SU-DHL-6 (cell line): ENCODE measurements at regions not wholly inside any gene's neighbourhood (a gene's known extent, or its start where the extent isn't known, plus 50 kb on each side); places are given as distances from the start of the nearest gene placed in this dataset.
"Not testable (repeated sequence)": the region's sequence is repeated elsewhere in the genome, so short reads cannot be mapped to it uniquely, and the experiment has no call there.

Experiments
- H2AFZ ChIP-seq: fragments of 200-600 bp; sonication (generic); 2 replicates; pipeline ENCODE4 v1.6.1; 2014; ENCODE audit warnings: low read depth, mild to moderate bottlenecking, moderate library complexity, mixed read lengths, antibody characterized with exemption, low read length; ENCODE audit not compliant: severe bottlenecking
- H3F3A ChIP-seq: fragments of 200-600 bp; shearing (Covaris generic); 2 replicates; pipeline ENCODE4 v1.6.0; 2016; ENCODE audit warnings: antibody characterized with exemption, mild to moderate bottlenecking; ENCODE audit not compliant: insufficient read depth
- H3K27ac ChIP-seq: fragments of 200-600 bp; sonication (generic); 2 replicates; pipeline ENCODE4 v1.5.1; 2016; ENCODE audit warnings: low read depth, mild to moderate bottlenecking, low read length, moderate library complexity, mixed read lengths
- H3K27me3 ChIP-seq: fragments of 200-600 bp; sonication (generic), shearing (Covaris generic); 2 replicates; pipeline ENCODE4 v1.6.0; 2014; ENCODE audit warnings: mild to moderate bottlenecking, low read length
- H3K36me3 ChIP-seq: fragments of 200-600 bp; sonication (generic); 2 replicates; pipeline ENCODE4 v1.6.1; 2014; ENCODE audit warnings: mild to moderate bottlenecking, low read length, mixed read lengths
- H3K4me2 ChIP-seq: fragments of 300-600, 200-600 bp; shearing (Covaris generic), sonication (generic); 2 replicates; pipeline ENCODE4 v1.6.0; 2014; ENCODE audit warnings: low read length, low read depth, mild to moderate bottlenecking; ENCODE audit not compliant: poor library complexity, severe bottlenecking
- H3K4me3 ChIP-seq: fragments of 200-600 bp; sonication (generic); 2 replicates; pipeline ENCODE4 v1.5.1; 2014; ENCODE audit warnings: antibody characterized with exemption, low read length, mild to moderate bottlenecking, mixed read lengths; ENCODE audit not compliant: insufficient read depth, poor library complexity, severe bottlenecking
- H3K79me2 ChIP-seq: fragments of 200-600 bp; sonication (generic); 2 replicates; pipeline ENCODE4 v1.6.1; 2014; ENCODE audit warnings: mild to moderate bottlenecking, low read length, moderate library complexity; ENCODE audit not compliant: insufficient read depth
- H3K9ac ChIP-seq: fragments of 200-600 bp; sonication (generic); 2 replicates; pipeline ENCODE4 v1.7.0; 2014; ENCODE audit warnings: mild to moderate bottlenecking, low read length
- H3K9me2 ChIP-seq: fragments of 200-600 bp; sonication (generic); replicated peaks from 2 replicates; pipeline ENCODE4 v1.6.1; 2014; ENCODE audit warnings: low read length; ENCODE audit not compliant: insufficient read depth
- H3K9me3 ChIP-seq: fragments of 200-600 bp; sonication (generic); 2 replicates; pipeline ENCODE4 v1.6.1; 2014; ENCODE audit warnings: low read length, mixed read lengths; ENCODE audit not compliant: insufficient read depth
- H4K20me1 ChIP-seq: fragments of 200-600 bp; sonication (generic); 2 replicates; pipeline ENCODE4 v1.6.1; 2014; ENCODE audit warnings: low read depth, mild to moderate bottlenecking, antibody characterized with exemption, low read length, moderate library complexity, mixed read lengths
- EZH2phosphoT487 ChIP-seq: fragments of 200-600 bp; sonication (generic), shearing (Covaris generic); conservative IDR thresholded peaks from 2 replicates; pipeline ENCODE4 v1.6.1; 2018; ENCODE audit warnings: mild to moderate bottlenecking, antibody characterized with exemption, low read length, moderate library complexity, mixed read lengths
- TF ChIP-seq, protein P1 (sequence below): fragments of 200-600 bp; sonication (generic); IDR thresholded peaks from one replicate; pipeline ENCODE4 v1.5.1; 2017; ENCODE audit warnings: antibody characterized with exemption, mild to moderate bottlenecking, low read length, moderate library complexity; ENCODE audit not compliant: insufficient read depth, poor library complexity, severe bottlenecking

DNA sequence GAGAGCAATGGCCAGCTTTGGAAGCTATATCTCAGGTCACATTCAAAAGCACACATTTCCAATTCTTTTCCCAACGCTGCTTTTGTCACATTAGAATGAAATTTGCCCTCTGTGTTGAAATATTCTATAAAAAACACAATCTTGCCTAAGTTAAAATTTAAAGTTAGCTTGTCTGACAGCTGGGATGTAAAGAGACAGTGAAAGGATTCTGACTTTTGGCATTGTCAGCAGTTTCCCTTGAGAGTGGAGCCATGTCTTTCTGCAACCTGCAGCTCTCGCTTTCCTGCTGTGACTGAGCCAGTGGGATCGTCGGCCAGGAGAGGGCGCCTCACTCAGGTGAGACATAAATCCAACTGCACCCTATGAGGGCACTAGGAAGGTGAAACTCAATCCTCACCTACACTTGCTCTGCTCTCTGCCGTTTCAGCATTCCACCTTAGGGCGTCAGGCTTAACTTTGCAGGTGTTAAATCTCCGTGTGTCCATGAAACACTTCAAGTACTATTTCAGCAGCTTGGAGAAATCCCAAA, 537.9 kb downstream of the TUBA3C start:
- H3K4me2 ChIP-seq, H2AFZ ChIP-seq, H4K20me1 ChIP-seq, H3K27ac ChIP-seq, H3K9me2 ChIP-seq, H3K79me2 ChIP-seq, H3K9me3 ChIP-seq, H3K9ac ChIP-seq, H3K27me3 ChIP-seq, H3K4me3 ChIP-seq, H3K36me3 ChIP-seq, H3F3A ChIP-seq: not testable (repeated sequence)
- TF ChIP-seq, protein P1, sequence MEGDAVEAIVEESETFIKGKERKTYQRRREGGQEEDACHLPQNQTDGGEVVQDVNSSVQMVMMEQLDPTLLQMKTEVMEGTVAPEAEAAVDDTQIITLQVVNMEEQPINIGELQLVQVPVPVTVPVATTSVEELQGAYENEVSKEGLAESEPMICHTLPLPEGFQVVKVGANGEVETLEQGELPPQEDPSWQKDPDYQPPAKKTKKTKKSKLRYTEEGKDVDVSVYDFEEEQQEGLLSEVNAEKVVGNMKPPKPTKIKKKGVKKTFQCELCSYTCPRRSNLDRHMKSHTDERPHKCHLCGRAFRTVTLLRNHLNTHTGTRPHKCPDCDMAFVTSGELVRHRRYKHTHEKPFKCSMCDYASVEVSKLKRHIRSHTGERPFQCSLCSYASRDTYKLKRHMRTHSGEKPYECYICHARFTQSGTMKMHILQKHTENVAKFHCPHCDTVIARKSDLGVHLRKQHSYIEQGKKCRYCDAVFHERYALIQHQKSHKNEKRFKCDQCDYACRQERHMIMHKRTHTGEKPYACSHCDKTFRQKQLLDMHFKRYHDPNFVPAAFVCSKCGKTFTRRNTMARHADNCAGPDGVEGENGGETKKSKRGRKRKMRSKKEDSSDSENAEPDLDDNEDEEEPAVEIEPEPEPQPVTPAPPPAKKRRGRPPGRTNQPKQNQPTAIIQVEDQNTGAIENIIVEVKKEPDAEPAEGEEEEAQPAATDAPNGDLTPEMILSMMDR, result peak; percentile 11

DNA sequence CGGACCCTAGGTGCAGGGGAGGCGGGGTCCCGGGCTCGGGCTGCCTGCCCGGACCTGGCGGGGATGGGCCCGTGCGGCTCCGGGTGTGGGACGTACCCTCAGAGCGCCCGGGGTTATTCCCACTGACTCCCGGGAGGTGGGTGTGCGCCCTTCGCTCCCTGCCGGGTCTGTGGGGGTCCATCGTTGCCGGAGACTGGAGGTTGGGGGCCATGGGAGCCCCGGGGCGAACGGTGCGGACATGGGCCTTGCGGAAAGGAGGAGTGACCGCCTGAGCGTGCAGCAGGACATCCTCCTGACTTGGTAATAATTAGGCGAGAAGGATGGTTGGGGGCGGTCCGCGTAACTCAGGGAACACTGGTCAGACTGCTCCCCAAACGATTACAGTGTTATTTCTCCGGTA, 552.7 kb downstream of the TUBA3C start:
- not testable (repeated sequence) for H2AFZ ChIP-seq, H3F3A ChIP-seq, H3K4me2 ChIP-seq, H3K9me3 ChIP-seq, H4K20me1 ChIP-seq, H3K9me2 ChIP-seq, H3K27me3 ChIP-seq, H3K36me3 ChIP-seq, H3K9ac ChIP-seq, H3K79me2 ChIP-seq, H3K27ac ChIP-seq, H3K4me3 ChIP-seq

DNA sequence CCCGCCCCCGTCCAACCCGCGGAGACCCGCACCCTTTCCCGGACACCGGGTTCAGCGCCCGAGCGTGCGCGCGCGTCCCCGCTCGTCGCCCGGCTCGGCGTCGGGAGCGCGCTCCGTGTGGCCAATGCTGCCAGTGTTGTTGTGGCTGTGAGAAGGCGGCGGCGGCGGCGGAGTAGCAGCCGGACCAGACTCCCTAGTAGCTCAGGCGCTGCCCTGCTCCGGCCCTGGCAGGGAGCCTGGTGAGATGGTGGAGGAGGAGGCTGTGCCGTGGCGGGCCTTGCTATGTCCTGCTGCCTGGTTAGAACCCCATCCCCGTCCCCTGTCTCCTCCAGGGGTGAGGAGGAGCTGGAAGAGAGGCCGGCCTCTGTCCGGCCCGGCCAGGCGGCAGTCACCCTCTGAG, 553.2 kb downstream of the TUBA3C start:
- H3K4me3 ChIP-seq, result no peak overlapping the region

DNA sequence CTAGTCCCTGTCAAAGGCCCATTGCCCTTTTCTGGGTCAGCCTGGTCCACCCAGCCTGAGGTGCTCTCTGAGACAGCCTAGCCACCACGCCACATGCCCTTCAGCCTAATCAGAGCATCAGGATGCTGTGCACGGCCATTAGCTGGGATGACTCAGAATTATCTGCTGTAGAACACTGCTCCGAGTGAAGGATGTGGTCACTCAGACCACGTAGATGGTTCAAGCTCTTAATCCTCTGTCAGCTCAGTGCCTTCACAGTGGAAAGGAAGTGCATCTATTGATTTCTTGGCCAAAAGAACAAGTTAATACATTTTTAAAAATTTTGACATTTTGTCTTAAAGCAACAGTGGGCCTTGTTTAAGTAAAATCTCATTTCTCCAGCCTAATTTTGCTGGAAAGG, 557.6 kb downstream of the TUBA3C start:
- H3K9me2 ChIP-seq, H3K79me2 ChIP-seq, H2AFZ ChIP-seq, H3K36me3 ChIP-seq, H3K4me3 ChIP-seq, H3K4me2 ChIP-seq, H3K9me3 ChIP-seq, H3K9ac ChIP-seq, H3F3A ChIP-seq, H3K27me3 ChIP-seq, H3K27ac ChIP-seq, H4K20me1 ChIP-seq: not testable (repeated sequence)

More for the DNA sequence above, 553.2 kb downstream of the TUBA3C start:
- Histone ChIP-seq H3K9me3 (no peaks in the 10 kb centered on the region), H3K27me3 (no peaks in the 10 kb centered on the region), H3K9me2 (no peaks in the 10 kb centered on the region), H3K79me2 (no peaks in the 10 kb centered on the region), H3K27ac (no peak overlapping the region), H3K36me3 (no peaks in the 10 kb centered on the region), H3K4me2 (no peak overlapping the region), H4K20me1 (no peaks in the 10 kb centered on the region), H2AFZ (no peak overlapping the region), H3F3A (no peaks in the 10 kb centered on the region), H3K9ac (no peak overlapping the region)
- TF ChIP-seq, protein P1, result no peak
- TF ChIP-seq EZH2phosphoT487, result no peak

DNA sequence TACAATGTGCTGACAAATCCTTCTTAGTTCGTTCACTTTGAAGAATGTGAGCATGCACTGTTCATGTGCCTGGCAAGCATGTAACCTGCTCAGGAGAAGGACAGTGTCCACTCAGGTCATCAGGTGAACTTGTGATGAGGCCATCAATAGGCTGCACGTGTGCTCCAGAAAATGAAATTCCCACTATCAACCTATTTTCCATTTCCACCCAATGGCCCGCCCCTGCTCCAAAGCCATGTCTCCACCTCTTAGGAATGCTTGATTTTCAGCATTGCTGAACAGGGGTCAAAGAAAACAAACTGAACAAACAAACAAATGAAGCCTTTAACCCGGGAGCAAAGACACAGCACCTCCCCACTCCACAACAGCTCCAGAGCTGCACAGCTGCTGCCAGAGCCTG, 563.2 kb downstream of the TUBA3C start:
- H3F3A ChIP-seq, H3K27ac ChIP-seq, H3K27me3 ChIP-seq, H3K9me2 ChIP-seq, H3K4me2 ChIP-seq, H3K9me3 ChIP-seq, H3K36me3 ChIP-seq, H3K9ac ChIP-seq, H3K4me3 ChIP-seq, H4K20me1 ChIP-seq, H2AFZ ChIP-seq, H3K79me2 ChIP-seq: not testable (repeated sequence)

DNA sequence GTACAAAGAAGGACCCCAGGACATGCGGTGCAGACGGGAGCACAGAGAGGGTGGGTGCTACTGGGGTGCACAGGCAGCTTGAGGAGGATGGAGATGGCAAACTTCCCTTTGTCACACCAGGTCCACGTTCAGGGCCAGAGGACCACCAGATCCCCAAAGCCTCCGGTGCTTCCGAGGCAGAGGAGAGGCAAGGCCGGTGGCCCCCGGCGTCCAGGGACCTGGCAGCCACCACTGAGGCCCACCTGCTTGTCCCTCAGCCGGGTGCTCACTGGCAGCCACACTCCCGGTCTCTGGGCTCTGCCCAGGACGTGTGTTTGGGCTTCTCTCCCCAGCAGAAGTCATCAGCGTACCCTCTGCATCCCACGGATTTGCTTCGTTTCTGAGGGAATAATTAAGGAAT, 571.1 kb downstream of the TUBA3C start:
- H3F3A ChIP-seq, H3K9me2 ChIP-seq, H3K79me2 ChIP-seq, H3K27me3 ChIP-seq, H3K9me3 ChIP-seq, H3K36me3 ChIP-seq, H3K4me3 ChIP-seq, H3K4me2 ChIP-seq, H3K9ac ChIP-seq, H3K27ac ChIP-seq, H4K20me1 ChIP-seq, H2AFZ ChIP-seq: not testable (repeated sequence)

DNA sequence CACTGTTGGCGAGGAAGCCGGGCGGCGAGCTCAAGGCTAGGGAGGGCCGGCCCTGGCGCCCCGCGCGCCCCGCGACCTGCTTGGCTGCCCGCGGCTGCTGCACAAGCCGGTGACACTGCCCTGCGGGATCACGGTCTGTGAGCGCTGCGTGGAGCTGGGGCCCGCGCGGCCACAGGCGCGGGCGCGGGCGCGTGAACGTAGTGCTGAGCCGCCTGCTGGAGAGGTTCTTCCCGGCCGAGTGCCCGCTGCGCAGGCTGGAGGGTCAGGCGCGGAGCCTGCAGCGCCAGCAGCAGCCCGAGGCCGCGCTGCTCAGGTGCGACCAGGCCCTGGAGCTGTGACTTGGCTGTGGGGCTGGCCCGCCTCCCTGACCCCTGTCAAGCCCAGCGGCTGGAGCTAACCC, 572.3 kb downstream of the TUBA3C start:
- H3K9me3 ChIP-seq, H3K27ac ChIP-seq, H4K20me1 ChIP-seq, H3K36me3 ChIP-seq, H3K79me2 ChIP-seq, H3K4me3 ChIP-seq, H2AFZ ChIP-seq, H3K9ac ChIP-seq, H3F3A ChIP-seq, H3K27me3 ChIP-seq, H3K9me2 ChIP-seq, H3K4me2 ChIP-seq: not testable (repeated sequence)
